A549 (cell line): ENCODE measurements at regions not wholly inside any gene's neighbourhood (a gene's known extent, or its start where the extent isn't known, plus 50 kb on each side); places are given as distances from the start of the nearest gene placed in this dataset.

ENCODE experiments used
- CEBPB ChIP-seq, 2 experiments: fragments of >200 bp in 1 of 2; sonication (Bioruptor Twin) in 1 of 2; formaldehyde crosslinking in 1 of 2; IDR thresholded peaks; 2 replicates each; pipeline ENCODE4 v1.6.1; 2012 to 2016
- CHD2 ChIP-seq: fragments of 150-350 bp; IDR thresholded peaks from 2 replicates; pipeline ENCODE4 v1.6.1; 2014; ENCODE audit warnings: low read length; ENCODE audit not compliant: partially characterized antibody
- CTCF ChIP-seq: fragments of >200 bp; sonication (Bioruptor Twin); formaldehyde crosslinking; IDR thresholded peaks from 3 replicates; pipeline ENCODE4 v1.5.1; 2016
- ELK1 ChIP-seq: fragments of 150-350 bp; IDR thresholded peaks from 2 replicates; pipeline ENCODE4 v1.6.1; 2014; ENCODE audit warnings: low read depth, mild to moderate bottlenecking, low read length
- EP300 ChIP-seq, 2 experiments: fragments of >200 bp; sonication (Bioruptor Twin); formaldehyde crosslinking; IDR thresholded peaks; 2 replicates in 1 of 2; 3 replicates in 1 of 2; pipeline ENCODE4 v1.6.1; 2016 to 2017
- JUNB ChIP-seq: fragments of >200 bp; sonication (Bioruptor Twin); formaldehyde crosslinking; IDR thresholded peaks from 2 replicates; pipeline ENCODE4 v1.6.1; 2016
- RNF2 ChIP-seq: fragments of 200-600 bp; sonication (generic); IDR thresholded peaks from 2 replicates; pipeline ENCODE4 v1.6.1; 2016; ENCODE audit warnings: low read depth, mild to moderate bottlenecking, antibody characterized with exemption, moderate library complexity, borderline replicate concordance

GRCh38 chr3:193903966-193904365 lies 232.0 kb upstream of the HES1 start:
- TF ChIP-seq CEBPB (IDR thresholded peaks at IDR 0.05), result no peak
- no peak for TF ChIP-seq EP300 (IDR thresholded peaks at IDR 0.05)
- no peak for TF ChIP-seq CHD2
- no peak for TF ChIP-seq CTCF
- no peak for TF ChIP-seq ELK1
- TF ChIP-seq RNF2, result no peak
- TF ChIP-seq JUNB, result no peak
